ENCODE measurements at regions not wholly inside any gene's neighbourhood (a gene's known extent, or its start where the extent isn't known, plus 50 kb on each side); places are given as distances from the start of the nearest gene placed in this dataset.

DNA sequence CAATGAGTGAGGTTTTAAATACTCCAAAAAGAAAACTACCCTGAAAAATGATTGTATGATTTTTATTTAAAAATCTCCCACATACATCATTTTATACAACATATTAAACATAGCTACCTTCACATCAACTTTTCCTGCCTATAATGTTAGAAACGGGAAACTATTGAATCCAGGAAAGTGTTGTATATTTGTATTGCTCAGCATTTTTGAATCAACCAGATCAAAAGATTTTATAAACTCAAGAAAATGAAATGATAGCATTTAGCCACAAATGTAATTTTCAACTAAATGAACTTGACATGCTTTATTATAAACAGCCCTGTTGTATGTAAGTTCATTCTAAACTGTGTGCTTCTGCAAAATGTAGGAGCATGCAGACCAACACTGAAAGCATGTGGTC lies 124.6 kb upstream of the SLC10A2 start:
- H4K20me1 ChIP-seq (ENCODE audit: insufficient read depth, poor library complexity, severe bottlenecking) = no peaks in the 10 kb centered on the region
- H2AFZ ChIP-seq = no peak overlapping the region
- H3K9me3 ChIP-seq (ENCODE audit: low read depth) = no peaks in the 10 kb centered on the region
- no peaks in the 10 kb centered on the region for H3K9me2 ChIP-seq (replicated peaks; ENCODE audit: insufficient read depth)
- no peaks in the 10 kb centered on the region for H3K79me2 ChIP-seq
- no peak overlapping the region for H3K4me3 ChIP-seq
- no peak for DNase-seq (ENCODE audit: low spot score)
- H3K4me2 ChIP-seq = no peak overlapping the region
- WGBS (ENCODE audit: low lambda C conversion rate, missing lambda C conversion rate) = 70% methylated on average over 1 of the region's 1 CpG
- H3K27ac ChIP-seq = no peak overlapping the region
- H3K4me1 ChIP-seq (ENCODE audit: insufficient read depth) = peaks cover 8% of the 10 kb centered on the region
- TF ChIP-seq, protein P1, sequence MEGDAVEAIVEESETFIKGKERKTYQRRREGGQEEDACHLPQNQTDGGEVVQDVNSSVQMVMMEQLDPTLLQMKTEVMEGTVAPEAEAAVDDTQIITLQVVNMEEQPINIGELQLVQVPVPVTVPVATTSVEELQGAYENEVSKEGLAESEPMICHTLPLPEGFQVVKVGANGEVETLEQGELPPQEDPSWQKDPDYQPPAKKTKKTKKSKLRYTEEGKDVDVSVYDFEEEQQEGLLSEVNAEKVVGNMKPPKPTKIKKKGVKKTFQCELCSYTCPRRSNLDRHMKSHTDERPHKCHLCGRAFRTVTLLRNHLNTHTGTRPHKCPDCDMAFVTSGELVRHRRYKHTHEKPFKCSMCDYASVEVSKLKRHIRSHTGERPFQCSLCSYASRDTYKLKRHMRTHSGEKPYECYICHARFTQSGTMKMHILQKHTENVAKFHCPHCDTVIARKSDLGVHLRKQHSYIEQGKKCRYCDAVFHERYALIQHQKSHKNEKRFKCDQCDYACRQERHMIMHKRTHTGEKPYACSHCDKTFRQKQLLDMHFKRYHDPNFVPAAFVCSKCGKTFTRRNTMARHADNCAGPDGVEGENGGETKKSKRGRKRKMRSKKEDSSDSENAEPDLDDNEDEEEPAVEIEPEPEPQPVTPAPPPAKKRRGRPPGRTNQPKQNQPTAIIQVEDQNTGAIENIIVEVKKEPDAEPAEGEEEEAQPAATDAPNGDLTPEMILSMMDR (IDR thresholded peaks at IDR 0.05; ENCODE audit: poor library complexity) = no peak
- TF ChIP-seq EZH2phosphoT487 (IDR thresholded peaks at IDR 0.05; ENCODE audit: low read depth, severe bottlenecking, unreplicated experiment) (no peak), EZH2 (IDR thresholded peaks at IDR 0.05; ENCODE audit: borderline replicate concordance) (no peak)
- H3K36me3 ChIP-seq (replicated peaks; ENCODE audit: insufficient read depth, low read depth) = no peaks in the 10 kb centered on the region
- no peaks in the 10 kb centered on the region for H3K27me3 ChIP-seq

DNA sequence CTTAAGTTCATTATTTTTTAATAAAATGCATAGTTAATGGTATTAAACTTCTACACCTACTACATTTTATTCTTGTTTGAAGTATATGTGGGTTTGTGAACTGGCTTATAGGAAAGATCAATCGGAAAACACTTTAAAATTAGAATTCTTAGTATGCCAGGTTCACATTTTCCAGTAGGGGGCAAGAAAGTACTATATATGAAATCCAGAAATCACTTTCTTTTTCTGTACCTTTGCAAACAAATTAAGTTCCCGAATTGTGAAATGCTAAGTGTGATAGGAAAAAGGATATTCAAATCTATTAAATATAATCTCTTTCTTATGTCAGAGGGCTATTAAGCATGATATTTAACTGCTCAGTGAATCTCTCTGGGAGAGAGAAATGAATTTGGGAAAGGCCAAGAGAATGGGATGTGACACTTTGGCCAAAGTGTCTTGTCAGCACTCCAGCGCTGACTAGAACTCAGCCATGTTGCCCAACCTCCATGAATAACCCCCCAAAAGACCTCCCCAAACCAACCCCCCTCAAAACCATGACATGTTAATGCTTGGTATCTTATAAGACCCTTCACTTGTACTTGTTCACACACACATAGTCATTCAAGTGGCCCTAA lies 122.6 kb upstream of the SLC10A2 start:
- TF ChIP-seq, protein P1 (IDR thresholded peaks at IDR 0.05; ENCODE audit: poor library complexity) = peak; percentile 78
- no peak for TF ChIP-seq EZH2phosphoT487 (IDR thresholded peaks at IDR 0.05; ENCODE audit: low read depth, severe bottlenecking, unreplicated experiment)
- 41% methylated on average over 3 of the region's 3 CpGs for WGBS (ENCODE audit: low lambda C conversion rate, missing lambda C conversion rate)
- no peaks in the 10 kb centered on the region for H3K9me2 ChIP-seq (replicated peaks; ENCODE audit: insufficient read depth)

DNA sequence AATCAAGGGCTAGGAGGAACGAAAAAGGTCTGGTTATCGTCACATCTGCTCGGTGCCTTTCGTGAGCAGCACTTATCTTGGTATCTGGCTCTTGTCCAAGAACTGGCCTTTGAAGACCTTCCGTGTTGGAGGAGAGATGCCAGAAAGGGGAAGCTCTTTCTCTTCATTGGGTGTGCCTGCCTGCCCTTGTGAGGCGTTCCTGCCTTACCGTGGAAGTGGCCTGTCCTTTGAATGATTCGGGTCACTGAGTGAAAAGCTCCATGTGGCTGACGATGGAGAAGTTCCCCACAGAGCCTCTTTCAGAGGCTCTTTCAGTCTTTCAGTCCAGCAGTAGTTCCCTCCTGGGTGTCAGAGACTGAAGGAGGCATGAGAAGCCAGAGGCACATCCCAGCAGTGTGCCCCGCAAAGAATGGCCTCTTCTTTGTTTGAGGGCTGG lies 121.5 kb upstream of the SLC10A2 start:
- WGBS (ENCODE audit: low lambda C conversion rate, missing lambda C conversion rate) = 44% methylated on average over 10 of the region's 10 CpGs
- no peak overlapping the region for H2AFZ ChIP-seq

More for the DNA sequence above, 122.6 kb upstream of the SLC10A2 start:
- H3K4me1 ChIP-seq (ENCODE audit: insufficient read depth) = peaks cover 8% of the 10 kb centered on the region
- H3K4me3 ChIP-seq = no peak overlapping the region
- H3K27ac ChIP-seq = no peak overlapping the region
- H3K9me3 ChIP-seq (ENCODE audit: low read depth) = no peaks in the 10 kb centered on the region
- H3K36me3 ChIP-seq (replicated peaks; ENCODE audit: insufficient read depth, low read depth) = no peaks in the 10 kb centered on the region
- no peaks in the 10 kb centered on the region for H3K79me2 ChIP-seq
- DNase-seq (ENCODE audit: low spot score) = peak; percentile 47
- no peak overlapping the region for H2AFZ ChIP-seq
- H3K27me3 ChIP-seq = no peaks in the 10 kb centered on the region
- peak overlapping the region; percentile 52 for H3K4me2 ChIP-seq
- H4K20me1 ChIP-seq (ENCODE audit: insufficient read depth, poor library complexity, severe bottlenecking) = no peaks in the 10 kb centered on the region

More for the DNA sequence above, 121.5 kb upstream of the SLC10A2 start:
- H3K79me2 ChIP-seq = no peaks in the 10 kb centered on the region
- no peaks in the 10 kb centered on the region for H3K27me3 ChIP-seq
- no peaks in the 10 kb centered on the region for H3K36me3 ChIP-seq (replicated peaks; ENCODE audit: insufficient read depth, low read depth)
- no peaks in the 10 kb centered on the region for H3K9me3 ChIP-seq (ENCODE audit: low read depth)
- H3K4me2 ChIP-seq = peak overlapping the region; percentile 4
- no peaks in the 10 kb centered on the region for H4K20me1 ChIP-seq (ENCODE audit: insufficient read depth, poor library complexity, severe bottlenecking)
- no peak overlapping the region for H3K27ac ChIP-seq
- DNase-seq (ENCODE audit: low spot score) = peak; percentile 49
- no peak overlapping the region for H3K4me3 ChIP-seq
- TF ChIP-seq EZH2phosphoT487 (IDR thresholded peaks at IDR 0.05; ENCODE audit: low read depth, severe bottlenecking, unreplicated experiment) (no peak), EZH2 (IDR thresholded peaks at IDR 0.05; ENCODE audit: borderline replicate concordance) (no peak)
- TF ChIP-seq, protein P1 (IDR thresholded peaks at IDR 0.05; ENCODE audit: poor library complexity) = no peak
- peaks cover 8% of the 10 kb centered on the region for H3K4me1 ChIP-seq (ENCODE audit: insufficient read depth)
- no peaks in the 10 kb centered on the region for H3K9me2 ChIP-seq (replicated peaks; ENCODE audit: insufficient read depth)

All from hepatocyte (in vitro differentiated cells).